CD4-positive, alpha-beta memory T cell (primary cell): ENCODE measurements at regions not wholly inside any gene's neighbourhood (a gene's known extent, or its start where the extent isn't known, plus 50 kb on each side); places are given as distances from the start of the nearest gene placed in this dataset.
A peak's percentile ranks its signal among the peaks of the same experiment; 100 is the strongest.

Source experiments
- CTCF ChIA-PET: fragments of 350-600 bp; sonication (Branson Sonifier 250); formaldehyde crosslinking; loops from one replicate; lab custom pipeline; 2021; ENCODE audit warnings: inconsistent platforms; ENCODE audit not compliant: partially characterized antibody; lab: Charles Lee
- POLR2A ChIA-PET: fragments of 350-600 bp; sonication (Branson Sonifier 250); formaldehyde crosslinking; loops from one replicate; lab custom pipeline; 2021; ENCODE audit not compliant: partially characterized antibody; lab: Charles Lee
- DNase-seq, 5 donors: peaks; one replicate each; pipeline versions ENCODE4 v3.0.0 to v3.0.0-alpha.2; 2020 to 2022; ENCODE audit warnings: mixed read lengths in 1 of 5
- H3K27ac ChIP-seq: one replicate; pipeline ENCODE4 v1.7.0; 2013; ENCODE audit warnings: low read depth, low read length
- H3K27me3 ChIP-seq: 2 replicates; pipeline ENCODE4 v1.7.0; 2013; ENCODE audit warnings: mild to moderate bottlenecking, low read length, moderate library complexity; ENCODE audit not compliant: insufficient read depth
- H3K36me3 ChIP-seq: 2 replicates; pipeline ENCODE4 v1.7.0; 2013; ENCODE audit warnings: mild to moderate bottlenecking, low read length, moderate library complexity; ENCODE audit not compliant: insufficient read depth
- H3K4me1 ChIP-seq: 2 replicates; pipeline ENCODE4 v1.7.0; 2013; ENCODE audit warnings: mild to moderate bottlenecking, low read length, moderate library complexity; ENCODE audit not compliant: insufficient read depth
- H3K4me3 ChIP-seq, 2 donors: one replicate each; pipeline ENCODE4 v1.7.0; 2013; ENCODE audit warnings: low read length in 2 of 2, mild to moderate bottlenecking in 1 of 2
- H3K9me3 ChIP-seq, 2 donors: one replicate each; pipeline ENCODE4 v1.7.0; 2013; ENCODE audit warnings: low read length in 2 of 2, control low read depth in 1 of 2; ENCODE audit not compliant: control insufficient read depth in 1 of 2
- H3K27ac Mint-ChIP-seq, 7 donors: one replicate each; pipeline ENCODE4 v1.8.0; 2020 to 2021; ENCODE audit warnings: mixed read lengths in 7 of 7, mild to moderate bottlenecking in 6 of 7, inconsistent platforms in 3 of 7, moderate library complexity in 3 of 7
- H3K27me3 Mint-ChIP-seq, 2 donors: one replicate each; pipeline ENCODE4 v1.8.0; 2020 to 2021; ENCODE audit warnings: mixed read lengths in 2 of 2
- H3K36me3 Mint-ChIP-seq, 2 donors: one replicate each; pipeline ENCODE4 v1.8.0; 2020 to 2021; ENCODE audit warnings: mixed read lengths in 2 of 2, inconsistent platforms in 1 of 2, mild to moderate bottlenecking in 1 of 2
- H3K4me1 Mint-ChIP-seq, 4 donors: one replicate each; pipeline ENCODE4 v1.8.0; 2020 to 2021; ENCODE audit warnings: mixed read lengths in 4 of 4, mild to moderate bottlenecking in 1 of 4
- H3K4me3 Mint-ChIP-seq, 8 donors: one replicate each; pipeline ENCODE4 v1.8.0; 2020 to 2021; ENCODE audit warnings: mixed read lengths in 8 of 8, mild to moderate bottlenecking in 7 of 8, moderate library complexity in 6 of 8, inconsistent platforms in 3 of 8
- H3K9me3 Mint-ChIP-seq, 8 donors: one replicate each; pipeline ENCODE4 v1.8.0; 2020 to 2021; ENCODE audit warnings: mixed read lengths in 8 of 8, mild to moderate bottlenecking in 5 of 8, inconsistent platforms in 3 of 8, moderate library complexity in 1 of 8
- intact Hi-C: fragments of 100-400 bp; cut with micrococcal nuclease; formaldehyde crosslinking; loops from one replicate; pipeline ENCODE4 v1.15.1; 2023

DNA sequence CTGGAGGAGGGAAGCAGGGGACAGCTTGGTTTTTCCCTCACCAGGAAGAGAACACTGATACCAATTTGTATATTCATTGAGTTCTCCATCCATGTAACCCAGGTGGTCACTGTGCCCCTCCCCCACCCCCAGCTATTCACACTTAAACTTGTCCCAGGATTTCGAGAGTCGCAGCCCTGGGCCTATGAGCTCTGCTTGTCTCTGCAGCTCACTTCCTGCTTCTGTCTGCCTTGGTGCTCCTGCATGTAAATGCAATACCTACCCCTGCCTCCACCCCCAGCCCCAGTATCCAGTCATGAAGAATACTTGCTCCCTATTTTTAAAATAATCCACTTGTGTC, 452.2 kb downstream of the BCL11B start:
- no peak overlapping the region for H3K27ac ChIP-seq
- DNase-seq = no peak
- H3K4me1 Mint-ChIP-seq = peaks cover 0 to 13% (median 2%) of the 10 kb centered on the region in 4 donors
- H3K36me3 ChIP-seq = no peaks in the 10 kb centered on the region
- no peaks in the 10 kb centered on the region for H3K9me3 ChIP-seq
- peaks cover 0 to 5% of the 10 kb centered on the region in 2 donors for H3K27me3 Mint-ChIP-seq
- no peak overlapping the region for H3K4me3 Mint-ChIP-seq
- H3K4me3 ChIP-seq = no peak overlapping the region
- H3K36me3 Mint-ChIP-seq = peaks cover 0 to 5% of the 10 kb centered on the region in 2 donors
- no peaks in the 10 kb centered on the region for H3K9me3 Mint-ChIP-seq
- no peaks in the 10 kb centered on the region for H3K27me3 ChIP-seq
- ChIA-PET CTCF (no interaction called here), POLR2A (no interaction called here)
- intact Hi-C loops = no loop called here
- H3K27ac Mint-ChIP-seq = no peak overlapping the region
- no peaks in the 10 kb centered on the region for H3K4me1 ChIP-seq

DNA sequence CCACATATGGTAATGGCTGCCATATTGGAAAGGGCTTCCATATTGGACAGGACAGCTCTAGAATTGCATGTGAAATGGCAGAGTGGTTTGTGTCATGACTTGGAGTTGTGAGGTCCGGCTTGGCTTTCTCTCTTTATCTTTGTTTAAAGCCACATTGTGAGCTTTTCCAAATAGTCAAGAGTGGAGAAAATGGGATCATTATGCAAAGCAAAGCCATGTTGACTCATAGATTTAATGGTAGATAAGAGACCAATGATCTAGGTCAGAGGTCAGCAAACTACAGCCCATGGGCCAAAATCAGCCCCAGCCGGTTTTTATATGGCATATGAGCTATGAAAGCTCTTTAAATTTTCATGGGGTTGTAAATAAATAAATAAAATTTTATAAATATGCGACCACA, 449.1 kb downstream of the BCL11B start:
- DNase-seq = no peak
- H3K27me3 ChIP-seq = no peaks in the 10 kb centered on the region
- H3K4me3 Mint-ChIP-seq = no peak overlapping the region
- peaks cover 9 to 17% (median 14%) of the 10 kb centered on the region in 4 donors for H3K4me1 Mint-ChIP-seq
- H3K9me3 ChIP-seq = no peaks in the 10 kb centered on the region
- H3K4me1 ChIP-seq = peaks cover 9% of the 10 kb centered on the region
- no peaks in the 10 kb centered on the region for H3K9me3 Mint-ChIP-seq
- H3K36me3 ChIP-seq = no peaks in the 10 kb centered on the region
- H3K4me3 ChIP-seq = no peak overlapping the region
- no peak overlapping the region for H3K27ac ChIP-seq
- no peak overlapping the region for H3K27ac Mint-ChIP-seq
- ChIA-PET CTCF (no interaction called here), POLR2A (no interaction called here)
- no peaks in the 10 kb centered on the region for H3K27me3 Mint-ChIP-seq
- H3K36me3 Mint-ChIP-seq = no peaks in the 10 kb centered on the region
- intact Hi-C loops = no loop called here

DNA sequence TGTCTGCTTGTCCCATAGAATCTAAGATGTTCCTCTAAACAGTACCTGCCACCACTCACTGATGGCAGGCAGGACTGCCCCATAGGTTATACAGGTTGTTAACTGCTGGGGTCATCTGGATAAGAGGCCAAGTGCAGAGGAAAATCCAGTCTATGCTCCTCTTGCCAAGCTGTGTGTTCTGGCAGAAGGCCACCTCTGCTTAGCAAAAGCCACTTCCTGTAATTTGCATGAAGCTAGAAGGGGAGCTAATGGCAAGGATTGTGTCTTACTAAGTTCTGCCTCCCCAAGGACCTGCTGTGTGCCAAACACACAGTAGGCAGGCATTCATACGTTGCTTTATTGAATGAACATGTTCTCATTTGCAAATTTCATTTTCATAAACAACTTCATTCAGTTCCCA, 445.4 kb downstream of the BCL11B start:
- Mint-ChIP-seq H3K27ac (peak overlapping the region in 1 of 7 donors; percentile 15), H3K9me3 (no peaks in the 10 kb centered on the region), H3K27me3 (no peaks in the 10 kb centered on the region), H3K4me1 (peaks cover 9 to 17% (median 14%) of the 10 kb centered on the region in 4 donors), H3K4me3 (no peak overlapping the region), H3K36me3 (no peaks in the 10 kb centered on the region)
- Histone ChIP-seq H3K4me1 (peaks cover 9% of the 10 kb centered on the region), H3K4me3 (no peak overlapping the region), H3K9me3 (no peaks in the 10 kb centered on the region), H3K27ac (no peak overlapping the region), H3K27me3 (no peaks in the 10 kb centered on the region), H3K36me3 (no peaks in the 10 kb centered on the region)
- POLR2A ChIA-PET = no interaction called here
- DNase-seq = peak in 4 of 5 donors; percentile 5 to 14 (median 7)
- CTCF ChIA-PET = no interaction called here
- intact Hi-C loops = no loop called here

DNA sequence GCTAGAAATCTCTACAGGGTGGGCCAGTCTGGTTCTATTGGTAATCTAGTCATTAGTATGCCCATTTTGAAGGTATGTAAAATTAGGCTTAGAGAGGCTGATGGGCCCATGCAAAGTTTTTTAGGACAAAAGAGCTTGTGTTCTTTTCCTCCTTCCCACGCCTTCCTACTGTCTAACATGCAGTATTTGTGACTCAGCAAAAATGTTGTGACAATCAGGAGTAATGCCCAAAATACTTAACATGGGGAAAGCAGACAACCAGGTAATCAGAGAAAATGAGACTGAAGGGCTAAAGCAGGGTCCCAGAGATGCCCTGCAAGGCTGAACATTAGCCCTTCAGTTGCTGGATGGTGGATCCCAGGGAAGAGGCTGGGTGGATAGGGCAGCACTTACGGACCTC, 437.9 kb downstream of the BCL11B start:
- CTCF ChIA-PET = no interaction called here
- no peak for DNase-seq
- Histone ChIP-seq H3K4me1 (no peaks in the 10 kb centered on the region), H3K27ac (no peak overlapping the region), H3K4me3 (no peak overlapping the region), H3K36me3 (no peaks in the 10 kb centered on the region), H3K9me3 (no peaks in the 10 kb centered on the region), H3K27me3 (no peaks in the 10 kb centered on the region)
- no peaks in the 10 kb centered on the region for H3K27me3 Mint-ChIP-seq
- peaks cover 0 to 4% (median 0%) of the 10 kb centered on the region in 8 donors for H3K9me3 Mint-ChIP-seq
- POLR2A ChIA-PET = no interaction called here
- intact Hi-C loops = no loop called here
- peaks cover 0 to 2% (median 0%) of the 10 kb centered on the region in 4 donors for H3K4me1 Mint-ChIP-seq
- H3K36me3 Mint-ChIP-seq = no peaks in the 10 kb centered on the region
- no peak overlapping the region for H3K4me3 Mint-ChIP-seq
- peak overlapping the region in 1 of 7 donors; percentile 19 for H3K27ac Mint-ChIP-seq

DNA sequence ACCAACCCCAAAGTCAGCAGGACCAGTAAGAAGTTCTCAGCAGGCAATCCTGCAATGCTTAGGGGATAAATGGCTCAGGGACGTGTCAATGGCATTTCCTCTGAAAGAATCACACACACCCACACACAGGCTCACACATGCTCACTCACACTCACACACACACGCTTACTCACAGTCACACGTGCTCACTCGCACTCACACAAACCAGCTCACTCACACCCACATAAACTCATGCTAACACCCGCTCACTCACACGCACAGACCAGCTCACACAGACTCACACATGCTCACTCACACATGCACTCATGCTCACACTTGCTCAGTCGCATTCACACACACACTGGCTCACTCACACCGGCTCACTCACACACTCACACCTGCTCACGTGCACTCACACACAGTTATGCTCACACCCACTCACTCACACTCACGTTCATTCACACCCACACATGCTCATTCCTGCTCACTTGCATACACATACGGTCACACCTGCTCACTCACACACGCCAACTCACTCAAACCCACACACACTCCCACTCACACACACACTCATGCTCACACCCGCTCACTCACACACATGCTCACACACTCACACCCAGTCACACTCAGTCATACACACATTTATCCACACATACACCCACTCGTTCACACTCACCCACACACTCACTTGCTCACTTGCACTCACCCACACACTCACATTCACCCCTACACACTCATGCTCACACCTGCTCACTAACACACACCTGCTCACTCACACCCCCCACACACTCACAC, 436.8 kb downstream of the BCL11B start:
- Histone ChIP-seq H3K4me3 (no peak overlapping the region), H3K9me3 (no peaks in the 10 kb centered on the region), H3K4me1 (no peaks in the 10 kb centered on the region), H3K27me3 (no peaks in the 10 kb centered on the region), H3K27ac (no peak overlapping the region), H3K36me3 (no peaks in the 10 kb centered on the region)
- POLR2A ChIA-PET = no interaction called here
- intact Hi-C loops = no loop called here
- H3K27me3 Mint-ChIP-seq = no peaks in the 10 kb centered on the region
- DNase-seq = no peak
- no peak overlapping the region for H3K27ac Mint-ChIP-seq
- H3K36me3 Mint-ChIP-seq = no peaks in the 10 kb centered on the region
- peaks cover 0 to 2% (median 0%) of the 10 kb centered on the region in 4 donors for H3K4me1 Mint-ChIP-seq
- no peak overlapping the region for H3K4me3 Mint-ChIP-seq
- CTCF ChIA-PET = no interaction called here
- peaks cover 0 to 4% (median 0%) of the 10 kb centered on the region in 8 donors for H3K9me3 Mint-ChIP-seq

DNA sequence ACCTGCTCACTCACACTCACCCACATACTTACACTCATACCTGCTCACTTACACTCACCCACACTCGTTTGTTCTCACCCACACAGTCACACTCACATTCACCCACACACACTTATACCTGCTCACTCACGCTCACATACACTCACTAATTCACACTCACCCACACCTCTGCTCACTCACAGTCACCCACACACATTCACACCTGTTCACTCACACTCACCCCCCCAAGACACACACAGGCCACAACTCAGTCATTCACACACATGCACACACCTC, 436.2 kb downstream of the BCL11B start:
- Histone ChIP-seq H3K4me1 (no peaks in the 10 kb centered on the region), H3K27me3 (no peaks in the 10 kb centered on the region), H3K27ac (no peak overlapping the region), H3K4me3 (no peak overlapping the region), H3K9me3 (no peaks in the 10 kb centered on the region), H3K36me3 (no peaks in the 10 kb centered on the region)
- no peaks in the 10 kb centered on the region for H3K27me3 Mint-ChIP-seq
- intact Hi-C loops = no loop called here
- ChIA-PET POLR2A (no interaction called here), CTCF (no interaction called here)
- H3K4me3 Mint-ChIP-seq = no peak overlapping the region
- H3K9me3 Mint-ChIP-seq = peaks cover 0 to 4% (median 0%) of the 10 kb centered on the region in 8 donors
- no peaks in the 10 kb centered on the region for H3K36me3 Mint-ChIP-seq
- peaks cover 0 to 2% (median 0%) of the 10 kb centered on the region in 4 donors for H3K4me1 Mint-ChIP-seq
- DNase-seq = no peak
- H3K27ac Mint-ChIP-seq = no peak overlapping the region

DNA sequence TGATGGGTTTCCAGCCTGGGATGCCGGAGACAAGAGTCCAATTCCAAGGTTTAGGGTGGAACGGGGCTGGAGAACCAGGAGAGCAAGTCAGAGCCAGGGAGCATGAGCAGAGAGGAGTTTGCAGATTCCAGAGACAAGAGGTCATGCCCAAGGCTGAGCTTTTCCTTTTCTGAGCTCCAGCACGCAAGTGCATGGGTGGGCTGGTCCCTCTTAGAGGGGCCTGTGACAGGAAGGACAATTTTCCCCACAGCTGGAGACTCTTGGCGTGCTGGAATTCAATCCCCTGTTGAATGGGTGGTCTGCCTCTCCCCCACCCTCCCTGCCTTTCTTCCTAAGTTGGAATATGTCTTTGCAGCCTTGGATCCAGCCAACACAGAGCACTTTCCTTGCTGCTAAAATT, 431.9 kb downstream of the BCL11B start:
- Histone ChIP-seq H3K9me3 (no peaks in the 10 kb centered on the region), H3K36me3 (no peaks in the 10 kb centered on the region), H3K27me3 (no peaks in the 10 kb centered on the region), H3K4me3 (no peak overlapping the region), H3K4me1 (no peaks in the 10 kb centered on the region), H3K27ac (no peak overlapping the region)
- ChIA-PET POLR2A (no interaction called here), CTCF (no interaction called here)
- no peaks in the 10 kb centered on the region for H3K27me3 Mint-ChIP-seq
- no peak overlapping the region for H3K27ac Mint-ChIP-seq
- DNase-seq = no peak
- peaks cover 0 to 4% (median 0%) of the 10 kb centered on the region in 8 donors for H3K9me3 Mint-ChIP-seq
- intact Hi-C loops = no loop called here
- H3K4me3 Mint-ChIP-seq = no peak overlapping the region
- H3K4me1 Mint-ChIP-seq = peaks cover 6 to 10% (median 7%) of the 10 kb centered on the region in 4 donors
- H3K36me3 Mint-ChIP-seq = no peaks in the 10 kb centered on the region
